ENCODE measurements at regions not wholly inside any gene's neighbourhood (a gene's known extent, or its start where the extent isn't known, plus 50 kb on each side); places are given as distances from the start of the nearest gene placed in this dataset.
A peak's percentile ranks its signal among the peaks of the same experiment; 100 is the strongest.

- 80% methylated on average over 4 of the region's 4 CpGs for WGBS, 2 donors
- Histone ChIP-seq H3K9me3 (no peaks in the 10 kb centered on the region), H3K4me3 (replicated peaks in 1 of 3) (no peak overlapping the region), H3K36me3 (no peaks in the 10 kb centered on the region), H3K4me1 (peaks cover 9 to 10% of the 10 kb centered on the region in 2 donors), H3K27ac (no peak overlapping the region), H3K27me3 (no peaks in the 10 kb centered on the region)
- intact Hi-C loops (cut with DNase I): no loop called here
- no peak for TF ChIP-seq CTCF (IDR thresholded peaks at IDR 0.05)
- TF ChIP-seq POLR2A (IDR thresholded peaks at IDR 0.05): no peak
- no peak for DNase-seq
Observed at GRCh38 chr1:91575909-91576519, 75.4 kb downstream of the CDC7 start.

- Histone ChIP-seq H3K27ac (peak overlapping the region in 1 of 3 donors; percentile 53), H3K9me3 (no peaks in the 10 kb centered on the region), H3K27me3 (no peaks in the 10 kb centered on the region), H3K4me3 (replicated peaks in 1 of 3) (no peak overlapping the region), H3K4me1 (peaks cover 9 to 10% of the 10 kb centered on the region in 2 donors), H3K36me3 (no peaks in the 10 kb centered on the region)
- intact Hi-C loops (cut with DNase I): no loop called here
- DNase-seq: no peak
- WGBS, 2 donors: 79 to 80% methylated on average over 5 of the region's 5 CpGs
- no peak for TF ChIP-seq POLR2A (IDR thresholded peaks at IDR 0.05)
- TF ChIP-seq CTCF (IDR thresholded peaks at IDR 0.05): no peak
Observed at GRCh38 chr1:91578320-91579109, 77.9 kb downstream of the CDC7 start.

GRCh38 chr1:91579658-91580228 is 79.1 kb downstream of the CDC7 start:
- WGBS, 2 donors: 90% methylated on average over 5 of the region's 5 CpGs
- Histone ChIP-seq H3K9me3 (no peaks in the 10 kb centered on the region), H3K4me1 (peaks cover 9 to 12% of the 10 kb centered on the region in 2 donors), H3K36me3 (no peaks in the 10 kb centered on the region), H3K4me3 (replicated peaks in 1 of 3) (no peak overlapping the region), H3K27me3 (no peaks in the 10 kb centered on the region), H3K27ac (no peak overlapping the region)
- no peak for TF ChIP-seq POLR2A (IDR thresholded peaks at IDR 0.05)
- no peak for TF ChIP-seq CTCF (IDR thresholded peaks at IDR 0.05)
- DNase-seq: no peak
- intact Hi-C loops (cut with DNase I): no loop called here

GRCh38 chr1:91582431-91582921 is 81.8 kb downstream of the CDC7 start:
- no peak overlapping the region for H3K27ac ChIP-seq
- no peak overlapping the region for H3K4me3 ChIP-seq (replicated peaks in 1 of 3)
- TF ChIP-seq POLR2A (IDR thresholded peaks at IDR 0.05): no peak
- TF ChIP-seq CTCF (IDR thresholded peaks at IDR 0.05): no peak
- DNase-seq: no peak
- H3K4me1 ChIP-seq: peaks cover 29 to 31% of the 10 kb centered on the region in 2 donors
- H3K9me3 ChIP-seq: no peaks in the 10 kb centered on the region
- intact Hi-C loops (cut with DNase I): no loop called here
- WGBS, 2 donors: 68 to 70% methylated on average over 4 of the region's 4 CpGs
- no peaks in the 10 kb centered on the region for H3K27me3 ChIP-seq
- no peaks in the 10 kb centered on the region for H3K36me3 ChIP-seq

GRCh38 chr1:91583326-91583755 is 82.7 kb downstream of the CDC7 start:
- TF ChIP-seq CTCF (IDR thresholded peaks at IDR 0.05) (no peak), POLR2A (IDR thresholded peaks at IDR 0.05) (no peak)
- Histone ChIP-seq H3K27me3 (no peaks in the 10 kb centered on the region), H3K27ac (no peak overlapping the region), H3K4me1 (peaks cover 21 to 22% of the 10 kb centered on the region in 2 donors), H3K9me3 (no peaks in the 10 kb centered on the region), H3K4me3 (replicated peaks in 1 of 3) (no peak overlapping the region), H3K36me3 (no peaks in the 10 kb centered on the region)
- intact Hi-C loops (cut with DNase I): no loop called here
- no peak for DNase-seq
- 76 to 86% methylated on average over 7 of the region's 7 CpGs for WGBS, 2 donors
